ENCODE measurements at regions not wholly inside any gene's neighbourhood (a gene's known extent, or its start where the extent isn't known, plus 50 kb on each side); places are given as distances from the start of the nearest gene placed in this dataset.

DNA sequence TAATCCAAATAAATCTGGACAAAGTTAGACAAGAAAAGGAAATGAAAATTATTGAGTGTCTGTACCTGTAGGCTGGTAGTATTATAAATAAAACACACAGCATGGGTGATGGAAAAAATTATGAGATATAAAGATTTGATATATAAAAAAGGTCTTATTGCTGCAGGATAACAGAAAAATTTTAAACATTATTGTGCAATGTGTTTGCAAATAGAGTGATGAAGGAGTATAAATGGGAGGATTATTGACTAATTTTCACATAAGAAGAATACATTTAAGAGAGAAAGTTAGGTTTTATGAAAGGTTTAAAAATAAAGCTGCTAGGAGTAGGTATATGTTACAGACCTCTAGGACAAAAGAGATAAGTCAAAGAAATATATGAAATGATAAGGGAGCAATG is 336.7 kb upstream of the MAN1A1 start:
- DNase-seq, result no peak

DNA sequence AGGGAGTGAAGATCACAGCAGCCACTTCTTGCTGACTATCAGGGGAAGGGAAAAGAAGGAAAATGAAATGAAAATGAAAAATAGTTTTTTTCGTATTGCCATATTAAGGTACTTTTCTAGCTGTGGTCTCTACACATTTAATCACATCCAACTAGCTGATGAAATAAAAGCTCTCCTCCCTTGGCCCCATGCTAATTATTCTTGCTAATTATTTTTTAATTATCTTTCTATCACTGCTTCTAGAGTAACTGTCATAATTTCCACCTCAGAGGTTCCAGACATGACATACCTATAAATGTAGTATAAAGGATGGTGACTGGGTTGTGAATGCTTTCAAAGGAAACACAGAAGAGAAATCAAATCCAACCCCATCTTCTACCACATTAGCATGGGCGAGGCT is 334.1 kb upstream of the MAN1A1 start:
- Histone ChIP-seq H3K4me3 (replicated peaks in 1 of 3; ENCODE audit: low read depth in 2 of 3, low read length in 3 of 3) (no peak overlapping the region), H3K9ac (ENCODE audit: insufficient read depth, low read length, poor library complexity, severe bottlenecking) (no peak overlapping the region), H4K20me1 (ENCODE audit: insufficient read depth, low read length) (no peaks in the 10 kb centered on the region), H3K4me2 (replicated peaks; ENCODE audit: extremely low read depth, low read length, poor library complexity, severe bottlenecking) (no peak overlapping the region), H3K79me2 (ENCODE audit: insufficient read depth, low read length) (no peaks in the 10 kb centered on the region), H3K36me3 (replicated peaks in 1 of 2; ENCODE audit: control insufficient read depth in 1 of 2, insufficient read depth in 2 of 2, low read length in 2 of 2) (no peaks in the 10 kb centered on the region), H3K9me3 (replicated peaks in 1 of 2; ENCODE audit: control insufficient read depth in 1 of 2, insufficient read depth in 1 of 2, low read length in 2 of 2) (no peaks in the 10 kb centered on the region), H3K27me3 (ENCODE audit: control insufficient read depth in 2 of 2, insufficient read depth in 2 of 2, low read length in 2 of 2) (no peaks in the 10 kb centered on the region), H3K27ac (ENCODE audit: low read depth in 1 of 2, low read length in 2 of 2) (no peak overlapping the region), H3K4me1 (ENCODE audit: control insufficient read depth in 1 of 2, insufficient read depth in 2 of 2, low read length in 2 of 2) (peaks cover 0 to 10% of the 10 kb centered on the region in 2 donors), H2AFZ (ENCODE audit: insufficient read depth, low read depth, low read length, poor library complexity, severe bottlenecking) (no peak overlapping the region)
- intact Hi-C loops (cut with micrococcal nuclease), result no loop called here
- Mint-ChIP-seq H3K27ac (no peak overlapping the region), H3K36me3 (no peaks in the 10 kb centered on the region), H3K9me3 (no peaks in the 10 kb centered on the region), H3K4me1 (peaks cover 16% of the 10 kb centered on the region), H3K27me3 (ENCODE audit: low read depth in 3 of 3) (no peaks in the 10 kb centered on the region), H3K4me3 (no peak overlapping the region)
- TF ChIP-seq, protein P1, sequence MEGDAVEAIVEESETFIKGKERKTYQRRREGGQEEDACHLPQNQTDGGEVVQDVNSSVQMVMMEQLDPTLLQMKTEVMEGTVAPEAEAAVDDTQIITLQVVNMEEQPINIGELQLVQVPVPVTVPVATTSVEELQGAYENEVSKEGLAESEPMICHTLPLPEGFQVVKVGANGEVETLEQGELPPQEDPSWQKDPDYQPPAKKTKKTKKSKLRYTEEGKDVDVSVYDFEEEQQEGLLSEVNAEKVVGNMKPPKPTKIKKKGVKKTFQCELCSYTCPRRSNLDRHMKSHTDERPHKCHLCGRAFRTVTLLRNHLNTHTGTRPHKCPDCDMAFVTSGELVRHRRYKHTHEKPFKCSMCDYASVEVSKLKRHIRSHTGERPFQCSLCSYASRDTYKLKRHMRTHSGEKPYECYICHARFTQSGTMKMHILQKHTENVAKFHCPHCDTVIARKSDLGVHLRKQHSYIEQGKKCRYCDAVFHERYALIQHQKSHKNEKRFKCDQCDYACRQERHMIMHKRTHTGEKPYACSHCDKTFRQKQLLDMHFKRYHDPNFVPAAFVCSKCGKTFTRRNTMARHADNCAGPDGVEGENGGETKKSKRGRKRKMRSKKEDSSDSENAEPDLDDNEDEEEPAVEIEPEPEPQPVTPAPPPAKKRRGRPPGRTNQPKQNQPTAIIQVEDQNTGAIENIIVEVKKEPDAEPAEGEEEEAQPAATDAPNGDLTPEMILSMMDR (IDR thresholded peaks at IDR 0.05), result no peak
- no peak for DNase-seq
- WGBS (ENCODE audit: insufficient coverage), result no CpG with 5 or more reads among the region's 2 CpGs

More for the DNA sequence above, 336.7 kb upstream of the MAN1A1 start:
- Histone ChIP-seq H3K9ac (ENCODE audit: insufficient read depth, low read length, poor library complexity, severe bottlenecking) (no peak overlapping the region), H2AFZ (ENCODE audit: insufficient read depth, low read depth, low read length, poor library complexity, severe bottlenecking) (no peak overlapping the region), H3K27ac (ENCODE audit: low read depth in 1 of 2, low read length in 2 of 2) (no peak overlapping the region), H3K27me3 (ENCODE audit: control insufficient read depth in 2 of 2, insufficient read depth in 2 of 2, low read length in 2 of 2) (no peaks in the 10 kb centered on the region), H3K9me3 (replicated peaks in 1 of 2; ENCODE audit: control insufficient read depth in 1 of 2, insufficient read depth in 1 of 2, low read length in 2 of 2) (no peaks in the 10 kb centered on the region), H3K36me3 (replicated peaks in 1 of 2; ENCODE audit: control insufficient read depth in 1 of 2, insufficient read depth in 2 of 2, low read length in 2 of 2) (no peaks in the 10 kb centered on the region), H3K4me1 (ENCODE audit: control insufficient read depth in 1 of 2, insufficient read depth in 2 of 2, low read length in 2 of 2) (peaks cover 0 to 10% of the 10 kb centered on the region in 2 donors), H3K79me2 (ENCODE audit: insufficient read depth, low read length) (no peaks in the 10 kb centered on the region), H4K20me1 (ENCODE audit: insufficient read depth, low read length) (no peaks in the 10 kb centered on the region), H3K4me3 (replicated peaks in 1 of 3; ENCODE audit: low read depth in 2 of 3, low read length in 3 of 3) (no peak overlapping the region), H3K4me2 (replicated peaks; ENCODE audit: extremely low read depth, low read length, poor library complexity, severe bottlenecking) (no peak overlapping the region)
- H3K27me3 Mint-ChIP-seq (ENCODE audit: low read depth in 3 of 3), result no peaks in the 10 kb centered on the region
- intact Hi-C loops (cut with micrococcal nuclease), result no loop called here
- TF ChIP-seq, protein P1 (IDR thresholded peaks at IDR 0.05), result no peak
- peaks cover 16% of the 10 kb centered on the region for H3K4me1 Mint-ChIP-seq
- peaks cover 0 to 7% of the 10 kb centered on the region in 2 donors for H3K36me3 Mint-ChIP-seq
- no peak overlapping the region for H3K27ac Mint-ChIP-seq
- no peak overlapping the region for H3K4me3 Mint-ChIP-seq
- peaks cover 3 to 14% (median 8%) of the 10 kb centered on the region in 7 donors for H3K9me3 Mint-ChIP-seq
